Caco-2 (cell line): ENCODE measurements at regions not wholly inside any gene's neighbourhood (a gene's known extent, or its start where the extent isn't known, plus 50 kb on each side); places are given as distances from the start of the nearest gene placed in this dataset.
"Not testable (repeated sequence)": the region's sequence is repeated elsewhere in the genome, so short reads cannot be mapped to it uniquely, and the experiment has no call there.

Experiments used
- BruUV-seq: library from RNA; stranded (reverse); fragments of 400-500 nt; replicated peaks from 2 replicates; lab custom pipeline; 2021; lab: Mats Ljungman, UMichigan
- CTCF ChIA-PET: fragments of 300-600 bp; sonication (Branson Sonifier 250); formaldehyde crosslinking; loops from one replicate; lab custom pipeline; 2022; ENCODE audit warnings: antibody characterized with exemption; lab: Charles Lee
- POLR2A ChIA-PET: fragments of 300-600 bp; sonication (Branson Sonifier 250); formaldehyde crosslinking; loops from one replicate; lab custom pipeline; 2022; ENCODE audit warnings: antibody characterized with exemption; lab: Charles Lee
- DNase-seq, 2 experiments: peaks; one replicate each; pipeline versions ENCODE4 v3.0.0 to v3.0.0-alpha.2; 2020 to 2022
- H3K27me3 ChIP-seq: replicated peaks from 2 replicates; pipeline ENCODE4 v1.6.0; 2011; ENCODE audit warnings: low read length; ENCODE audit not compliant: control insufficient read depth, insufficient read depth
- H3K36me3 ChIP-seq: 2 replicates; pipeline ENCODE4 v1.5.1; 2011; ENCODE audit warnings: low read length; ENCODE audit not compliant: control insufficient read depth, insufficient read depth
- H3K4me1 ChIP-seq: fragments of 250-450 bp; sonication (Bioruptor Pico); 2 replicates; pipeline ENCODE4 v1.5.1; 2020; ENCODE audit warnings: mild to moderate bottlenecking
- H3K4me3 ChIP-seq: 2 replicates; pipeline ENCODE4 v1.5.1; 2011; ENCODE audit warnings: low read depth, mild to moderate bottlenecking, control low read depth, low read length
- H3K9me3 ChIP-seq: fragments of 250-450 bp; sonication (Bioruptor Pico); 2 replicates; pipeline ENCODE4 v1.5.1; 2020; ENCODE audit warnings: mild to moderate bottlenecking, moderate library complexity
- H3K27ac Mint-ChIP-seq: one replicate; pipeline ENCODE4 v1.8.0; 2022; ENCODE audit warnings: mixed read lengths; ENCODE audit not compliant: unreplicated experiment
- H3K27me3 Mint-ChIP-seq: one replicate; pipeline ENCODE4 v1.8.0; 2022; ENCODE audit warnings: mixed read lengths; ENCODE audit not compliant: insufficient read depth, unreplicated experiment
- H3K36me3 Mint-ChIP-seq: one replicate; pipeline ENCODE4 v1.8.0; 2022; ENCODE audit warnings: mild to moderate bottlenecking, mixed read lengths; ENCODE audit not compliant: insufficient read depth, unreplicated experiment
- H3K4me1 Mint-ChIP-seq: one replicate; pipeline ENCODE4 v1.8.0; 2022; ENCODE audit warnings: low read depth, mixed read lengths; ENCODE audit not compliant: unreplicated experiment
- H3K4me3 Mint-ChIP-seq: one replicate; pipeline ENCODE4 v1.8.0; 2022; ENCODE audit warnings: mild to moderate bottlenecking, moderate library complexity, mixed read lengths; ENCODE audit not compliant: unreplicated experiment
- H3K9me3 Mint-ChIP-seq: one replicate; pipeline ENCODE4 v1.8.0; 2022; ENCODE audit warnings: mixed read lengths; ENCODE audit not compliant: unreplicated experiment
- intact Hi-C: fragments of 100-400 bp; cut with micrococcal nuclease; formaldehyde crosslinking; loops from one replicate; pipeline ENCODE4 v1.10.0; 2022; ENCODE audit not compliant: unreplicated experiment
- TF ChIP-seq, protein P1 (sequence below), 2 experiments: fragments of 200-600 bp in 1 of 2; IDR thresholded peaks; 1 replicate in 1 of 2; 2 replicates in 1 of 2; pipeline versions ENCODE4 v1.5.1 to v1.8.0; 2011 to 2022; ENCODE audit warnings: antibody characterized with exemption in 1 of 2, control low read depth in 1 of 2, inconsistent platforms in 1 of 2, low read depth in 1 of 2, low read length in 1 of 2, mild to moderate bottlenecking in 1 of 2, moderate library complexity in 1 of 2; ENCODE audit not compliant: insufficient read depth in 1 of 2, severe bottlenecking in 1 of 2, unreplicated experiment in 1 of 2

- CTCF ChIA-PET = no interaction called here
These were observed 212.4 kb upstream of the TTC29 start for GRCh38 chr4:147157860-147158701.

GRCh38 chr4:147160908-147161513, 215.3 kb upstream of the TTC29 start:
- intact Hi-C loops = loop anchor here (1.0 to 5.0 kb wide), 4 partner anchors 38 to 429 kb away; no protein-coding TSS in a partner anchor
- TF ChIP-seq, protein P1, sequence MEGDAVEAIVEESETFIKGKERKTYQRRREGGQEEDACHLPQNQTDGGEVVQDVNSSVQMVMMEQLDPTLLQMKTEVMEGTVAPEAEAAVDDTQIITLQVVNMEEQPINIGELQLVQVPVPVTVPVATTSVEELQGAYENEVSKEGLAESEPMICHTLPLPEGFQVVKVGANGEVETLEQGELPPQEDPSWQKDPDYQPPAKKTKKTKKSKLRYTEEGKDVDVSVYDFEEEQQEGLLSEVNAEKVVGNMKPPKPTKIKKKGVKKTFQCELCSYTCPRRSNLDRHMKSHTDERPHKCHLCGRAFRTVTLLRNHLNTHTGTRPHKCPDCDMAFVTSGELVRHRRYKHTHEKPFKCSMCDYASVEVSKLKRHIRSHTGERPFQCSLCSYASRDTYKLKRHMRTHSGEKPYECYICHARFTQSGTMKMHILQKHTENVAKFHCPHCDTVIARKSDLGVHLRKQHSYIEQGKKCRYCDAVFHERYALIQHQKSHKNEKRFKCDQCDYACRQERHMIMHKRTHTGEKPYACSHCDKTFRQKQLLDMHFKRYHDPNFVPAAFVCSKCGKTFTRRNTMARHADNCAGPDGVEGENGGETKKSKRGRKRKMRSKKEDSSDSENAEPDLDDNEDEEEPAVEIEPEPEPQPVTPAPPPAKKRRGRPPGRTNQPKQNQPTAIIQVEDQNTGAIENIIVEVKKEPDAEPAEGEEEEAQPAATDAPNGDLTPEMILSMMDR (IDR thresholded peaks at IDR 0.05; ENCODE audit: insufficient read depth in 1 of 2, low read depth in 1 of 2, low read length in 1 of 2, severe bottlenecking in 1 of 2, unreplicated experiment in 1 of 2) = peak; percentile 70 to 80
- Mint-ChIP-seq H3K4me3 (no peak overlapping the region), H3K36me3 (no peaks in the 10 kb centered on the region), H3K27ac (no peak overlapping the region), H3K4me1 (no peaks in the 10 kb centered on the region), H3K9me3 (no peaks in the 10 kb centered on the region), H3K27me3 (no peaks in the 10 kb centered on the region)
- Histone ChIP-seq H3K27me3 (no peaks in the 10 kb centered on the region), H3K4me3 (no peak overlapping the region), H3K4me1 (no peaks in the 10 kb centered on the region), H3K36me3 (no peaks in the 10 kb centered on the region), H3K9me3 (no peaks in the 10 kb centered on the region)
- BruUV-seq = no TSS peak
- ChIA-PET POLR2A (no interaction called here), CTCF (interaction anchor here (0.6 to 1.2 kb wide), 5 partner anchors 218 to 706 kb away, joined by 3 to 6 read pairs (median 4); no protein-coding TSS in a partner anchor)
- DNase-seq = peak; percentile 38 to 40

More at GRCh38 chr4:147157860-147158701, 212.4 kb upstream of the TTC29 start:
- Mint-ChIP-seq H3K4me3 (peak overlapping the region; percentile 72), H3K4me1 (no peaks in the 10 kb centered on the region), H3K27ac (no peak overlapping the region), H3K27me3 (no peaks in the 10 kb centered on the region), H3K36me3 (no peaks in the 10 kb centered on the region), H3K9me3 (no peaks in the 10 kb centered on the region)
- BruUV-seq = no TSS peak
- TF ChIP-seq, protein P1 (IDR thresholded peaks at IDR 0.05; ENCODE audit: insufficient read depth in 1 of 2, low read depth in 1 of 2, low read length in 1 of 2, severe bottlenecking in 1 of 2, unreplicated experiment in 1 of 2) = no peak
- H3K9me3 ChIP-seq = no peaks in the 10 kb centered on the region
- H3K4me1 ChIP-seq = peaks cover 5% of the 10 kb centered on the region; the same call in 1 of the 2 replicates
- intact Hi-C loops = no loop called here
- peak overlapping the region; percentile 23 for H3K4me3 ChIP-seq
- no peaks in the 10 kb centered on the region for H3K36me3 ChIP-seq
- POLR2A ChIA-PET = no interaction called here
- DNase-seq = peak; percentile 45 to 49
- no peaks in the 10 kb centered on the region for H3K27me3 ChIP-seq

- H3K36me3 ChIP-seq = no peaks in the 10 kb centered on the region
- Mint-ChIP-seq H3K27me3 (no peaks in the 10 kb centered on the region), H3K27ac (no peak overlapping the region), H3K9me3 (no peaks in the 10 kb centered on the region), H3K4me1 (no peaks in the 10 kb centered on the region), H3K4me3 (no peak overlapping the region), H3K36me3 (no peaks in the 10 kb centered on the region)
- H3K9me3 ChIP-seq = no peaks in the 10 kb centered on the region
- ChIA-PET POLR2A (no interaction called here), CTCF (no interaction called here)
- intact Hi-C loops = loop anchor here (5.0 kb wide), 1 partner anchor 354 kb away; no protein-coding TSS in a partner anchor
- no peaks in the 10 kb centered on the region for H3K4me1 ChIP-seq
- no peak overlapping the region for H3K4me3 ChIP-seq
- DNase-seq = no peak
- H3K27me3 ChIP-seq = no peaks in the 10 kb centered on the region
- TF ChIP-seq, protein P1 (IDR thresholded peaks at IDR 0.05; ENCODE audit: insufficient read depth in 1 of 2, low read depth in 1 of 2, low read length in 1 of 2, severe bottlenecking in 1 of 2, unreplicated experiment in 1 of 2) = no peak
- BruUV-seq = no TSS peak
These were observed 217.6 kb upstream of the TTC29 start for GRCh38 chr4:147163311-147163710.

DNA sequence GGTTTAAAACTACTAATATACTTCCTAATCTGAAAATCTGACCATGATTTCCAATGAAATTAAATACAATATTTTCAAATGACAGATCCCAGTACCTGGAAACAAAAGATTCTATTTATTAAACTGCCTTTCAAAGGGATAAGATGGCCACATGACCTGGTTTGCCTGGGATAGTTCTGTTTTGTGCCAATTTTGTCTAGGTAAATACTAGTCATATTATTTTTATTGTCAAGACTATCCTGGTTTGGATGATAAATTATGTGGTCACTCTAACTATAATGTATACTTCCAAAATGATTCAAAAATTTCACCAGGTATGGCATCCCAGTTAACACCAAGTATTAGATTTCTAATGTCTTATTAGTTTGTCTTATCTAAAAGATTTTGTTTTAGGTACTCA, 222.5 kb upstream of the TTC29 start:
- H3K9me3 Mint-ChIP-seq, POLR2A ChIA-PET, H3K4me3 ChIP-seq, H3K36me3 Mint-ChIP-seq, BruUV-seq, H3K4me1 Mint-ChIP-seq, H3K27me3 Mint-ChIP-seq, CTCF ChIA-PET, H3K36me3 ChIP-seq, intact Hi-C loops, DNase-seq, H3K27me3 ChIP-seq, H3K4me1 ChIP-seq, H3K9me3 ChIP-seq, H3K4me3 Mint-ChIP-seq, H3K27ac Mint-ChIP-seq: not testable (repeated sequence)
